ENCODE measurements at regions not wholly inside any gene's neighbourhood (a gene's known extent, or its start where the extent isn't known, plus 50 kb on each side); places are given as distances from the start of the nearest gene placed in this dataset.

- 73 to 83% methylated on average over 17 of the region's 17 CpGs for WGBS, 2 donors
- H3K27ac ChIP-seq, result peak overlapping the region in 2 of 4 donors; percentile 43 to 46
- H3K9me3 ChIP-seq, result no peaks in the 10 kb centered on the region
- peaks cover 0 to 54% (median 2%) of the 10 kb centered on the region in 4 donors for H3K4me1 ChIP-seq
- no peaks in the 10 kb centered on the region for H3K36me3 ChIP-seq
- TF ChIP-seq POLR2A (IDR thresholded peaks at IDR 0.05), result no peak
- peak in 1 of 2 donors; percentile 43 for TF ChIP-seq EP300 (IDR thresholded peaks at IDR 0.05)
- no peaks in the 10 kb centered on the region for H3K27me3 ChIP-seq
- DNase-seq (ENCODE audit: low spot score in 2 of 2), result no peak
- no peak overlapping the region for H3K4me3 ChIP-seq
These were observed 204.2 kb downstream of the CYP26B1 start for GRCh38 chr2:71943238-71944182.

- Histone ChIP-seq H3K4me3 (no peak overlapping the region), H3K9me3 (no peaks in the 10 kb centered on the region), H3K27ac (no peak overlapping the region), H3K36me3 (no peaks in the 10 kb centered on the region), H3K27me3 (no peaks in the 10 kb centered on the region), H3K4me1 (peaks cover 0 to 52% (median 2%) of the 10 kb centered on the region in 4 donors)
- WGBS, 2 donors, result 92 to 93% methylated on average over 11 of the region's 11 CpGs
- TF ChIP-seq CTCF (IDR thresholded peaks at IDR 0.05) (no peak), EP300 (IDR thresholded peaks at IDR 0.05) (no peak), POLR2A (IDR thresholded peaks at IDR 0.05) (no peak)
- DNase-seq (ENCODE audit: low spot score in 2 of 2), result no peak
These were observed 205.7 kb downstream of the CYP26B1 start for GRCh38 chr2:71941726-71942525.

- Histone ChIP-seq H3K9me3 (no peaks in the 10 kb centered on the region), H3K4me3 (no peak overlapping the region), H3K36me3 (no peaks in the 10 kb centered on the region), H3K27ac (peak overlapping the region in 2 of 4 donors; percentile 48 to 77), H3K27me3 (no peaks in the 10 kb centered on the region), H3K4me1 (peaks cover 0 to 50% (median 2%) of the 10 kb centered on the region in 4 donors)
- TF ChIP-seq CTCF (IDR thresholded peaks at IDR 0.05) (no peak), EP300 (IDR thresholded peaks at IDR 0.05) (peak in 1 of 2 donors; percentile 52), POLR2A (IDR thresholded peaks at IDR 0.05) (no peak)
- DNase-seq (ENCODE audit: low spot score in 2 of 2), result no peak
- 53 to 55% methylated on average over 5 of the region's 5 CpGs for whole genome bisulfite sequencing, 2 donors
These were observed 207.0 kb downstream of the CYP26B1 start for GRCh38 chr2:71940695-71941094.

GRCh38 chr2:71939588-71940535, 207.8 kb downstream of the CYP26B1 start:
- peak; percentile 46 to 48 for DNase-seq (ENCODE audit: low spot score in 2 of 2)

More at GRCh38 chr2:71939588-71940535, 207.8 kb downstream of the CYP26B1 start:
- H3K36me3 ChIP-seq, result no peaks in the 10 kb centered on the region
- no peaks in the 10 kb centered on the region for H3K27me3 ChIP-seq
- no peaks in the 10 kb centered on the region for H3K9me3 ChIP-seq
- peak overlapping the region in 2 of 4 donors; percentile 63 to 77 for H3K27ac ChIP-seq
- 79 to 84% methylated on average over 12 to 13 of the region's 13 CpGs for WGBS, 2 donors
- no peak for TF ChIP-seq EP300 (IDR thresholded peaks at IDR 0.05)
- no peak for TF ChIP-seq POLR2A (IDR thresholded peaks at IDR 0.05)
- TF ChIP-seq CTCF (IDR thresholded peaks at IDR 0.05), result no peak
- H3K4me3 ChIP-seq, result no peak overlapping the region
- H3K4me1 ChIP-seq, result peaks cover 0 to 42% (median 2%) of the 10 kb centered on the region in 4 donors

Measured in tibial nerve (tissue), 4 donors.